GM23338 (cell line): ENCODE measurements at regions not wholly inside any gene's neighbourhood (a gene's known extent, or its start where the extent isn't known, plus 50 kb on each side); places are given as distances from the start of the nearest gene placed in this dataset.

Experiments
- ATAC-seq: fragments of 200-7000 bp; cut with Tn5 transposase; 3 replicates; pipeline ENCODE4 v1.9.1; 2020
- DNase-seq: peaks from one replicate; pipeline ENCODE4 v3.0.0-alpha.2; 2015; ENCODE audit warnings: low spot score
- H2AFZ ChIP-seq: fragments of 200-600 bp; sonication (generic); 2 replicates; pipeline ENCODE4 v1.8.0; 2016; ENCODE audit warnings: antibody characterized with exemption, mild to moderate bottlenecking, moderate library complexity
- H3F3A ChIP-seq: fragments of 200-600 bp; sonication (generic); replicated peaks from 2 replicates; pipeline ENCODE4 v1.8.0; 2017; ENCODE audit warnings: antibody characterized with exemption, mixed run types, low read depth
- H3K27ac ChIP-seq: fragments of 200-600 bp; sonication (generic); 2 replicates; pipeline ENCODE4 v1.6.1; 2016; ENCODE audit warnings: low read depth
- H3K27me3 ChIP-seq: fragments of 200-600 bp; sonication (generic); 2 replicates; pipeline ENCODE4 v1.8.0; 2016; ENCODE audit warnings: mild to moderate bottlenecking, mixed run types, moderate library complexity; ENCODE audit not compliant: insufficient read depth
- H3K36me3 ChIP-seq: fragments of 200-600 bp; sonication (generic); 2 replicates; pipeline ENCODE4 v1.8.0; 2016; ENCODE audit warnings: mild to moderate bottlenecking; ENCODE audit not compliant: insufficient read depth
- H3K4me1 ChIP-seq: fragments of 200-600 bp; sonication (generic); 2 replicates; pipeline ENCODE4 v1.8.0; 2016; ENCODE audit warnings: mild to moderate bottlenecking, moderate library complexity; ENCODE audit not compliant: insufficient read depth
- H3K4me2 ChIP-seq: fragments of 200-600 bp; sonication (generic); 2 replicates; pipeline ENCODE4 v1.7.1; 2017; ENCODE audit warnings: mixed run types
- H3K4me3 ChIP-seq: fragments of 200-600 bp; sonication (generic); 2 replicates; pipeline ENCODE4 v1.6.1; 2016; ENCODE audit warnings: mixed run types
- H3K79me2 ChIP-seq: fragments of 200-600 bp; sonication (generic); replicated peaks from 2 replicates; pipeline ENCODE4 v1.8.0; 2017; ENCODE audit warnings: mild to moderate bottlenecking; ENCODE audit not compliant: insufficient read depth
- H3K9me2 ChIP-seq: fragments of 200-600 bp; sonication (generic); 2 replicates; pipeline ENCODE4 v1.8.0; 2017; ENCODE audit not compliant: insufficient read depth
- H4K20me1 ChIP-seq: fragments of 200-600 bp; sonication (generic); replicated peaks from 2 replicates; pipeline ENCODE4 v1.8.0; 2017; ENCODE audit warnings: mild to moderate bottlenecking; ENCODE audit not compliant: insufficient read depth
- H3K27ac Mint-ChIP-seq: 2 replicates; pipeline ENCODE4 v1.8.0; 2020; ENCODE audit warnings: inconsistent platforms, mild to moderate bottlenecking, moderate library complexity, mixed read lengths
- H3K27me3 Mint-ChIP-seq: 3 replicates; pipeline ENCODE4 v1.8.0; 2022; ENCODE audit warnings: low read depth, mild to moderate bottlenecking, moderate library complexity, mixed read lengths, inconsistent platforms; ENCODE audit not compliant: insufficient read depth, poor library complexity
- H3K36me3 Mint-ChIP-seq: 3 replicates; pipeline ENCODE4 v1.8.0; 2021; ENCODE audit warnings: low read depth, mild to moderate bottlenecking, inconsistent platforms, moderate library complexity, mixed read lengths
- H3K4me1 Mint-ChIP-seq: 3 replicates; pipeline ENCODE4 v1.8.0; 2020; ENCODE audit warnings: mild to moderate bottlenecking, inconsistent platforms, mixed read lengths
- H3K4me3 Mint-ChIP-seq: 3 replicates; pipeline ENCODE4 v1.8.0; 2021; ENCODE audit warnings: moderate library complexity, mild to moderate bottlenecking, inconsistent platforms, mixed read lengths
- H3K9me3 Mint-ChIP-seq: 3 replicates; pipeline ENCODE4 v1.8.0; 2020; ENCODE audit warnings: moderate library complexity, mild to moderate bottlenecking, inconsistent platforms, mixed read lengths
- CREB1 ChIP-seq: fragments of 250-450 bp; sonication (Bioruptor Pico); IDR thresholded peaks from 2 replicates; pipeline ENCODE4 v1.5.0; 2020; ENCODE audit warnings: low read depth, mild to moderate bottlenecking, moderate library complexity
- ETS1 ChIP-seq: IDR thresholded peaks from 2 replicates; pipeline ENCODE4 v1.6.1; 2016; ENCODE audit warnings: antibody characterized with exemption
- EZH2phosphoT487 ChIP-seq: fragments of 200-600 bp; sonication (generic); IDR thresholded peaks from one replicate; pipeline ENCODE4 v1.8.1; 2018; ENCODE audit warnings: antibody characterized with exemption; ENCODE audit not compliant: unreplicated experiment
- JUNB ChIP-seq: IDR thresholded peaks from one replicate; pipeline ENCODE4 v1.6.1; 2016; ENCODE audit warnings: antibody characterized with exemption; ENCODE audit not compliant: unreplicated experiment
- NANOG ChIP-seq: IDR thresholded peaks from 2 replicates; pipeline ENCODE4 v1.6.1; 2016; ENCODE audit warnings: antibody characterized with exemption, borderline replicate concordance
- POLR2AphosphoS5 ChIP-seq: IDR thresholded peaks from 2 replicates; pipeline ENCODE4 v1.6.1; 2016; ENCODE audit warnings: antibody characterized with exemption, low read depth
- REST ChIP-seq: IDR thresholded peaks from one replicate; pipeline ENCODE4 v1.6.1; 2018; ENCODE audit warnings: antibody characterized with exemption; ENCODE audit not compliant: unreplicated experiment
- ZNF331 ChIP-seq: fragments of 250-450 bp; sonication (Bioruptor Pico); IDR thresholded peaks from 2 replicates; pipeline ENCODE4 v1.5.0; 2020; ENCODE audit warnings: low read depth, mild to moderate bottlenecking, moderate library complexity
- TF ChIP-seq, protein P1 (sequence below), 2 experiments: fragments of 200-600 bp in 1 of 2; sonication (generic) in 1 of 2; conservative IDR thresholded peaks; 2 replicates each; pipeline versions ENCODE4 v1.5.1 to v1.6.1; 2016 to 2017; ENCODE audit warnings: antibody characterized with exemption in 2 of 2, low read depth in 2 of 2, mild to moderate bottlenecking in 2 of 2, moderate library complexity in 1 of 2
- TF ChIP-seq, protein P2 (sequence below): fragments of 250-450 bp; sonication (Bioruptor Pico); IDR thresholded peaks from 2 replicates; pipeline ENCODE4 v1.5.0; 2020; ENCODE audit warnings: mild to moderate bottlenecking, moderate library complexity

GRCh38 chr4:154942176-154942575 is 161.1 kb downstream of the RBM46 start:
- no peaks in the 10 kb centered on the region for H3K4me1 ChIP-seq
- no peaks in the 10 kb centered on the region for H3K36me3 Mint-ChIP-seq

More at GRCh38 chr4:154942176-154942575, 161.1 kb downstream of the RBM46 start:
- H4K20me1 ChIP-seq, result no peaks in the 10 kb centered on the region
- no peak overlapping the region for H3K27ac ChIP-seq
- Mint-ChIP-seq H3K9me3 (no peaks in the 10 kb centered on the region), H3K27ac (no peak overlapping the region), H3K27me3 (no peaks in the 10 kb centered on the region), H3K4me1 (no peaks in the 10 kb centered on the region), H3K4me3 (no peak overlapping the region)
- no peak overlapping the region for H3K4me3 ChIP-seq
- no peaks in the 10 kb centered on the region for H3K79me2 ChIP-seq
- TF ChIP-seq ETS1 (no peak), ZNF331 (CRISPR knock-in tag) (no peak), JUNB (no peak), POLR2AphosphoS5 (no peak), NANOG (no peak), EZH2phosphoT487 (no peak), CREB1 (CRISPR knock-in tag) (no peak), REST (no peak)
- TF ChIP-seq, protein P1, sequence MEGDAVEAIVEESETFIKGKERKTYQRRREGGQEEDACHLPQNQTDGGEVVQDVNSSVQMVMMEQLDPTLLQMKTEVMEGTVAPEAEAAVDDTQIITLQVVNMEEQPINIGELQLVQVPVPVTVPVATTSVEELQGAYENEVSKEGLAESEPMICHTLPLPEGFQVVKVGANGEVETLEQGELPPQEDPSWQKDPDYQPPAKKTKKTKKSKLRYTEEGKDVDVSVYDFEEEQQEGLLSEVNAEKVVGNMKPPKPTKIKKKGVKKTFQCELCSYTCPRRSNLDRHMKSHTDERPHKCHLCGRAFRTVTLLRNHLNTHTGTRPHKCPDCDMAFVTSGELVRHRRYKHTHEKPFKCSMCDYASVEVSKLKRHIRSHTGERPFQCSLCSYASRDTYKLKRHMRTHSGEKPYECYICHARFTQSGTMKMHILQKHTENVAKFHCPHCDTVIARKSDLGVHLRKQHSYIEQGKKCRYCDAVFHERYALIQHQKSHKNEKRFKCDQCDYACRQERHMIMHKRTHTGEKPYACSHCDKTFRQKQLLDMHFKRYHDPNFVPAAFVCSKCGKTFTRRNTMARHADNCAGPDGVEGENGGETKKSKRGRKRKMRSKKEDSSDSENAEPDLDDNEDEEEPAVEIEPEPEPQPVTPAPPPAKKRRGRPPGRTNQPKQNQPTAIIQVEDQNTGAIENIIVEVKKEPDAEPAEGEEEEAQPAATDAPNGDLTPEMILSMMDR (conservative IDR thresholded peaks at IDR 0.05; ENCODE audit: low read depth in 2 of 2), result no peak
- TF ChIP-seq, protein P2, sequence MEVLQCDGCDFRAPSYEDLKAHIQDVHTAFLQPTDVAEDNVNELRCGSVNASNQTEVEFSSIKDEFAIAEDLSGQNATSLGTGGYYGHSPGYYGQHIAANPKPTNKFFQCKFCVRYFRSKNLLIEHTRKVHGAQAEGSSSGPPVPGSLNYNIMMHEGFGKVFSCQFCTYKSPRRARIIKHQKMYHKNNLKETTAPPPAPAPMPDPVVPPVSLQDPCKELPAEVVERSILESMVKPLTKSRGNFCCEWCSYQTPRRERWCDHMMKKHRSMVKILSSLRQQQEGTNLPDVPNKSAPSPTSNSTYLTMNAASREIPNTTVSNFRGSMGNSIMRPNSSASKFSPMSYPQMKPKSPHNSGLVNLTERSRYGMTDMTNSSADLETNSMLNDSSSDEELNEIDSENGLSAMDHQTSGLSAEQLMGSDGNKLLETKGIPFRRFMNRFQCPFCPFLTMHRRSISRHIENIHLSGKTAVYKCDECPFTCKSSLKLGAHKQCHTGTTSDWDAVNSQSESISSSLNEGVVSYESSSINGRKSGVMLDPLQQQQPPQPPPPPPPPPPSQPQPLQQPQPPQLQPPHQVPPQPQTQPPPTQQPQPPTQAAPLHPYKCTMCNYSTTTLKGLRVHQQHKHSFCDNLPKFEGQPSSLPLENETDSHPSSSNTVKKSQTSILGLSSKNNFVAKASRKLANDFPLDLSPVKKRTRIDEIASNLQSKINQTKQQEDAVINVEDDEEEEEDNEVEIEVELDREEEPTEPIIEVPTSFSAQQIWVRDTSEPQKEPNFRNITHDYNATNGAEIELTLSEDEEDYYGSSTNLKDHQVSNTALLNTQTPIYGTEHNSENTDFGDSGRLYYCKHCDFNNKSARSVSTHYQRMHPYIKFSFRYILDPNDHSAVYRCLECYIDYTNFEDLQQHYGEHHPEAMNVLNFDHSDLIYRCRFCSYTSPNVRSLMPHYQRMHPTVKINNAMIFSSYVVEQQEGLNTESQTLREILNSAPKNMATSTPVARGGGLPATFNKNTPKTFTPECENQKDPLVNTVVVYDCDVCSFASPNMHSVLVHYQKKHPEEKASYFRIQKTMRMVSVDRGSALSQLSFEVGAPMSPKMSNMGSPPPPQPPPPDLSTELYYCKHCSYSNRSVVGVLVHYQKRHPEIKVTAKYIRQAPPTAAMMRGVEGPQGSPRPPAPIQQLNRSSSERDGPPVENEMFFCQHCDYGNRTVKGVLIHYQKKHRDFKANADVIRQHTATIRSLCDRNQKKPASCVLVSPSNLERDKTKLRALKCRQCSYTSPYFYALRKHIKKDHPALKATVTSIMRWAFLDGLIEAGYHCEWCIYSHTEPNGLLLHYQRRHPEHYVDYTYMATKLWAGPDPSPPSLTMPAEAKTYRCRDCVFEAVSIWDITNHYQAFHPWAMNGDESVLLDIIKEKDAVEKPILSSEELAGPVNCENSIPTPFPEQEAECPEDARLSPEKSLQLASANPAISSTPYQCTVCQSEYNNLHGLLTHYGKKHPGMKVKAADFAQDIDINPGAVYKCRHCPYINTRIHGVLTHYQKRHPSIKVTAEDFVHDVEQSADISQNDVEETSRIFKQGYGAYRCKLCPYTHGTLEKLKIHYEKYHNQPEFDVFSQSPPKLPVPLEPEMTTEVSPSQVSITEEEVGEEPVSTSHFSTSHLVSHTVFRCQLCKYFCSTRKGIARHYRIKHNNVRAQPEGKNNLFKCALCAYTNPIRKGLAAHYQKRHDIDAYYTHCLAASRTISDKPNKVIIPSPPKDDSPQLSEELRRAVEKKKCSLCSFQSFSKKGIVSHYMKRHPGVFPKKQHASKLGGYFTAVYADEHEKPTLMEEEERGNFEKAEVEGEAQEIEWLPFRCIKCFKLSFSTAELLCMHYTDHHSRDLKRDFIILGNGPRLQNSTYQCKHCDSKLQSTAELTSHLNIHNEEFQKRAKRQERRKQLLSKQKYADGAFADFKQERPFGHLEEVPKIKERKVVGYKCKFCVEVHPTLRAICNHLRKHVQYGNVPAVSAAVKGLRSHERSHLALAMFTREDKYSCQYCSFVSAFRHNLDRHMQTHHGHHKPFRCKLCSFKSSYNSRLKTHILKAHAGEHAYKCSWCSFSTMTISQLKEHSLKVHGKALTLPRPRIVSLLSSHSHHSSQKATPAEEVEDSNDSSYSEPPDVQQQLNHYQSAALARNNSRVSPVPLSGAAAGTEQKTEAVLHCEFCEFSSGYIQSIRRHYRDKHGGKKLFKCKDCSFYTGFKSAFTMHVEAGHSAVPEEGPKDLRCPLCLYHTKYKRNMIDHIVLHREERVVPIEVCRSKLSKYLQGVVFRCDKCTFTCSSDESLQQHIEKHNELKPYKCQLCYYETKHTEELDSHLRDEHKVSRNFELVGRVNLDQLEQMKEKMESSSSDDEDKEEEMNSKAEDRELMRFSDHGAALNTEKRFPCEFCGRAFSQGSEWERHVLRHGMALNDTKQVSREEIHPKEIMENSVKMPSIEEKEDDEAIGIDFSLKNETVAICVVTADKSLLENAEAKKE, result no peak
- ATAC-seq (no peak), DNase-seq (no peak)
- no peaks in the 10 kb centered on the region for H3K27me3 ChIP-seq
- no peaks in the 10 kb centered on the region for H3F3A ChIP-seq
- no peaks in the 10 kb centered on the region for H3K9me2 ChIP-seq
- no peak overlapping the region for H3K4me2 ChIP-seq
- no peak overlapping the region for H2AFZ ChIP-seq
- H3K36me3 ChIP-seq, result no peaks in the 10 kb centered on the region
